Stimulated activated memory B cell treated with anti-CD40 and anti-IgM and Interleukin-4, amounts not matched to agents 10 μg/mL and 1 μg/mL and 100 μg/mL, for 72 hours (primary cell): ENCODE measurements at regions not wholly inside any gene's neighbourhood (a gene's known extent, or its start where the extent isn't known, plus 50 kb on each side); places are given as distances from the start of the nearest gene placed in this dataset.

ENCODE experiments used
- ATAC-seq: fragments of 150-1000 bp; cut with Tn5 transposase; 2 replicates; pipeline ENCODE4 v1.10.0; 2021
- H3K27ac Mint-ChIP-seq: one replicate; pipeline ENCODE4 v1.8.0; 2022; ENCODE audit warnings: mild to moderate bottlenecking, mixed read lengths
- H3K27me3 Mint-ChIP-seq: one replicate; pipeline ENCODE4 v1.8.0; 2022; ENCODE audit warnings: mixed read lengths
- H3K36me3 Mint-ChIP-seq: one replicate; pipeline ENCODE4 v1.8.0; 2022; ENCODE audit warnings: mixed read lengths
- H3K4me1 Mint-ChIP-seq: one replicate; pipeline ENCODE4 v1.8.0; 2022; ENCODE audit warnings: mixed read lengths
- H3K4me3 Mint-ChIP-seq: one replicate; pipeline ENCODE4 v1.8.0; 2022; ENCODE audit warnings: mild to moderate bottlenecking, moderate library complexity, mixed read lengths
- H3K9me3 Mint-ChIP-seq: one replicate; pipeline ENCODE4 v1.8.0; 2022; ENCODE audit warnings: mixed read lengths

DNA sequence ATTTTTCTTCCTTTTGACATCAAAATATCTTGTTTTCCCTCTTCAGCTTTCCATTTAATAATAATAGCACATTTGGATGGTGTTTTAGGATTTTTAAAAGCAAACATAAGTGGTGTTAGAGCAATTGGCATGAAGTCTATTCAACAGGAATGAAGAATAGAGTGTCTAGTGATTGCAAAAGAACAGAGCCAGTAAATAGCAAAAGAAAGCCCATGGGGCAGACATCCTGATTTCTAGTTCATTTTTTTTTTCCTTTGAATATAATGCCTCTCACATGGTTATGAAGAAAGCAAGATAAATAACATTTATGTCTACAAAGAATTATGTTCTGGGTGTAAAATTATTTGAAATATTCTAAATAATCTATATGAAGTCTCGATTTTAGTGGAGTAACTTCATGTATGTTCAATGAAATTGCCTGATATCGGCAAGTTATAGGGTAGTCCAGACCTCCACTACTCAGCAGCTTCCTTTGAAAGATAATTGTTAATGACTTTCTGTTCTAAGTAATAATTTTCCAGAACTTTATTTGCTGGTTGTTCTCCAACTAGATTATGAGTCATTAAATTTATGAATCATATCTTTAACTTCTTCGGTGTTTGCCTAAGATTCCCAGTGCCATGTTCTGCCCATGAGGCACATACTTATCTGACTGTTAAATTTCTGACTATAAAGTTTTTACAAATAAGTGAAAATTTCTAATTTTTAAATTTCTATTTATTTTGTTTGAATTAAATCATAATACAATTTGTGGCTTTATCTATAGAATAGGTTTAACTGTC is 587.9 kb downstream of the TLL1 start:
- no peak overlapping the region for H3K4me3 Mint-ChIP-seq
- no peak overlapping the region for H3K27ac Mint-ChIP-seq
- no peaks in the 10 kb centered on the region for H3K9me3 Mint-ChIP-seq
- H3K36me3 Mint-ChIP-seq, result no peaks in the 10 kb centered on the region
- H3K4me1 Mint-ChIP-seq, result no peaks in the 10 kb centered on the region
- no peaks in the 10 kb centered on the region for H3K27me3 Mint-ChIP-seq
- ATAC-seq, result no peak

DNA sequence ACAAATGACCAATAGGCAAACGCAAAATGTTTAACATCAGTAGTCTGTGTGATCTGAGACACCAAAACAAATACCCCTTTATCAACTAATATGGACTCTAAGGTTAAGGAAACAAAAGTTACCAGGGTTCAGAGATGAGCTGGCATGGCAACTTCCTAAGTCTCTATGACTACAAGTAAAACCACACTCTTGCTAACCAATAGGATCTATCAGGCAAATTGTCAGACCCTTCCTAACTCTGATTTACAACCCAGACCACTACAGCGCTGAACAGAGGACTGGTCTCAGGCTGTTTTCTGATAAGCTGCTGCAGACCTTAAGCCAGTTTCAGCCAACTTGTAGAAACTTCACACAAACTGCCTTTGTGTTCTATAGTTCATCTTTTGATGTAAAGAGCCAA is 608.0 kb downstream of the TLL1 start:
- Mint-ChIP-seq H3K4me3 (no peak overlapping the region), H3K9me3 (peaks cover 3% of the 10 kb centered on the region), H3K27ac (no peak overlapping the region), H3K4me1 (no peaks in the 10 kb centered on the region), H3K27me3 (no peaks in the 10 kb centered on the region), H3K36me3 (no peaks in the 10 kb centered on the region)
- ATAC-seq, result no peak

DNA sequence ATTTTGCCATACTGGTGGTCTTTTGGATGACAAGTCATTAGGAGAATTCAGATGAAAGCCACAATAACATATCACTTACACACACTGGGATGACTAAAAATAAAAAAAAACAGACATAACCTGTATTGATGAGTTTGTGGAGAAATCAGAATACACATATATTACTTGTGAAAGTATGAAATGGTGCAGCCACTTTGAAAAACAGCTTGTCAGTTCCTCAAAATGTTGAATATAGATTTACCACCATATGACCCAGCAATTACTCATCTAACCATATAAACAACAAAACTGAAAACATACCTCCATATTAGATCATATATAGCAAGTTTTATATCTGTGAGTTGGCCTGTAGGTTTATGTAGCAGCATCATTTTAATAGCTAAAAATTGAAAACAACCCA is 608.7 kb downstream of the TLL1 start:
- Mint-ChIP-seq H3K9me3 (peaks cover 3% of the 10 kb centered on the region), H3K27ac (no peak overlapping the region), H3K4me3 (no peak overlapping the region), H3K36me3 (no peaks in the 10 kb centered on the region), H3K27me3 (no peaks in the 10 kb centered on the region), H3K4me1 (no peaks in the 10 kb centered on the region)
- ATAC-seq, result no peak

DNA sequence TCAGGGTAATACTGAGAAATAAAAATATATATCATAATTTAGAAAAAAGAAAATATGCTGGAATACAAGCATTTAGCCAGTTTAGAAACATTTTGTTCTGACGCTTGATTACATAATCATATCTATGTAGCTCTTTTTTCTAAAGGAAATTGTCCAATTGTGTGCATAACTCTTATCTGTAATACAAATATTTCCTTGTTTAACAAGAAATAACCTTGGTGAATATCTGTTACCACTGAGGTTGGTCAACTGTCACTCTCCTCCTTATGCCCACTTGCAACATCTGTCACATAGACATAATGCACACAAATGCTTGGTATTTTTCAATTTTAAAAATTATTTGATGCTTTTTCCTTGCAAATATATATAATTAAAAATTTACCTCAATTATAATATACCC is 609.7 kb downstream of the TLL1 start:
- no peaks in the 10 kb centered on the region for H3K36me3 Mint-ChIP-seq
- H3K27ac Mint-ChIP-seq, result no peak overlapping the region
- peaks cover 3% of the 10 kb centered on the region for H3K9me3 Mint-ChIP-seq
- H3K4me3 Mint-ChIP-seq, result no peak overlapping the region
- no peak for ATAC-seq
- H3K4me1 Mint-ChIP-seq, result no peaks in the 10 kb centered on the region
- H3K27me3 Mint-ChIP-seq, result no peaks in the 10 kb centered on the region

DNA sequence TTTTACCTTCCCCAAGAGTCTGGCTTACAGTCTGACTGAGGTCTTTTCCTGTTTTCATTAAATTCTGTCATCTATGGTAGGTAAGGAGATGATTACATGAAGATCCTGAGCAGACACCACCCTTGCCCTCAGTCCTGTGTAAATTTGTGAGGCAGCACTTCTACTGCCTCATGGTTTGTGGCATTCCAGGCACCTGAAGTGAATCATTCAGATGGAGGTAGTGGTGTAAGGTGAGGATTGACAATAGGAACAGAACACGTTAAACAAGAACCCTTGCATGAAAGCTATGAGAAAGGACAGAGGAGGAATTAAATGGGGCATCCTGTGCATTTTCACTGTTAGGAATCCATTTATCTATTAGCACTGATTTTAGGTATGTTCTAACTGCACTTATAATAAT is 618.6 kb downstream of the TLL1 start:
- no peaks in the 10 kb centered on the region for H3K9me3 Mint-ChIP-seq
- no peaks in the 10 kb centered on the region for H3K4me1 Mint-ChIP-seq
- H3K4me3 Mint-ChIP-seq, result no peak overlapping the region
- no peak for ATAC-seq
- H3K27me3 Mint-ChIP-seq, result no peaks in the 10 kb centered on the region
- no peak overlapping the region for H3K27ac Mint-ChIP-seq
- H3K36me3 Mint-ChIP-seq, result no peaks in the 10 kb centered on the region

DNA sequence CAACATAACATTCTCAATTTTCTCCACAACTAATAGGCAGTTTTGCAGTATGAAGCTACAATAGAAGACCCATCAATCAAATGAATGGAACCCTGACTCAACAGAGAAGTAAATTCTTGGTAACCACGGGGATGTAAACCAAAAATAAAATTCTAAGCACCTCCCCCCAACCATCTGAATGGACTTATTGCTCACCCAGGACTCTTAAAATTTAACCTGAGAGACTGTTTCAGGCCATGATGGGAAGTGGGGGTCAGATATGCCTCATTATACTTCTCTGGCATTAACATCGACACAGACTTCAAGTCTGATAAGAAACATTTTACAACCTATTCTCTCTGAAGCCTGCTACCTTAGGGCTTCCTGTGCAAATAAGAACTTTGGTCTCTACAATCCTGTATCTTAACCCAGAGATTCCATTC is 620.9 kb downstream of the TLL1 start:
- Mint-ChIP-seq H3K36me3 (no peaks in the 10 kb centered on the region), H3K4me1 (no peaks in the 10 kb centered on the region), H3K27me3 (no peaks in the 10 kb centered on the region), H3K27ac (no peak overlapping the region), H3K4me3 (no peak overlapping the region), H3K9me3 (no peaks in the 10 kb centered on the region)
- ATAC-seq, result no peak

DNA sequence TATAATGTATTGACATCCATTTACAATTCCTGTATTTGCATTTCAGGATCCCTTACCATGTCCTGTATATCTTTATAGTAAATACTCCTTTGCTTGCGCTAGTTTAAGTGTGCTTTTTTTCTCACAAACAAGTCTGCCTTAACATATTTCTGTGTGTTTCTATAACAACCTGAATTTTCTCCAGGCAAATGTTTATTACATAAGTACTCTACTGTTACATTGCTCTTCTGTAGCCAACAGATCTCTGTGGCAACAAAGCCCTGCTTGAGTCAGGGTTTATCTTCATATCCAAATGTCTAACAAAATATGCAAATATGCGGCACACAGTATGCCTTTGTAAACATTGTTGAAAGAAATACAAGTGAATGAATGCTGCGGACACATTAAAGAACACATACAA is 625.5 kb downstream of the TLL1 start:
- no peak overlapping the region for H3K4me3 Mint-ChIP-seq
- no peaks in the 10 kb centered on the region for H3K4me1 Mint-ChIP-seq
- H3K9me3 Mint-ChIP-seq, result peaks cover 10% of the 10 kb centered on the region
- no peaks in the 10 kb centered on the region for H3K36me3 Mint-ChIP-seq
- no peak for ATAC-seq
- H3K27ac Mint-ChIP-seq, result no peak overlapping the region
- no peaks in the 10 kb centered on the region for H3K27me3 Mint-ChIP-seq

DNA sequence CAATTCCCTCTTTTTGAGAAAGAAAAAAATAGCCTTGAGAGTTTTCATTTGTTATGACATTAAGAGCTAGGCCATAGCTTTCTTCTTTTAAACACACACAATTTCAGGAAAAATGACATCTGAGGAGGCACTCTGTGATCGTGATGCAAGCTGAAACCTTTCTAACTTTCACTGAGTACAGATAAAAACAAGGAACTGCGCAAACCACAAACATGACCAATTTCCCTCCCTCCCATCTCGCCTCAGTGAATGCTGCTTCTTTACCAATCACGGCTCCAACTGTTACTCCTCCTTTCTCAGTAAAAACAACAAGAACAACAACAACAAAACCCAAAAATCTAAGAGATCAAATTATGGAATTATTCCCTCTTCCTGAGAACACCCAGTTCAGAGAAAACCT is 626.8 kb downstream of the TLL1 start:
- Mint-ChIP-seq H3K4me3 (no peak overlapping the region), H3K9me3 (peaks cover 10% of the 10 kb centered on the region), H3K4me1 (no peaks in the 10 kb centered on the region), H3K27me3 (no peaks in the 10 kb centered on the region), H3K27ac (no peak overlapping the region), H3K36me3 (no peaks in the 10 kb centered on the region)
- ATAC-seq, result no peak

DNA sequence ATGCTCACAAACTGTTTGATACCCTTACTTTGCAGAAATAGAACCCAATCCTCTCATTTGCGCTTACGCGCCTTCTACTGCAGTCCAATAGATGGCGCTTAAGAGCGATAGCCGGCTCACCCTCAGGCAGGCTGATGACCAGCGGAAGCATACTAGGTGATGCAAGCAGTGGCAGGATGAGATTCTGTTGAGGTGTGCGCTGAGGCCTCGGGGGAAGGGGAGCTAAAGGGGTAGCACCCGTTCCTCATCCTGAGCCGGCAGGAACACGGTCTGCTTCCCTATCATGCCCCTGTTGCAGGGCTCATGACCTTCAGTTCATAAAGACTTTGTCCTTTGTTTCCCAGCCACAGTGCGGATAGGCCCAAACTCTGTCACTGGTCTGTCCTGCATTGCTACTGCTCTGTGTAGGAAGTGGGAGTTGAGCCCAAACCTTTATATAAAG is 628.9 kb downstream of the TLL1 start:
- Mint-ChIP-seq H3K4me3 (no peak overlapping the region), H3K9me3 (peaks cover 12% of the 10 kb centered on the region), H3K27ac (no peak overlapping the region), H3K27me3 (no peaks in the 10 kb centered on the region), H3K4me1 (no peaks in the 10 kb centered on the region), H3K36me3 (no peaks in the 10 kb centered on the region)
- no peak for ATAC-seq

DNA sequence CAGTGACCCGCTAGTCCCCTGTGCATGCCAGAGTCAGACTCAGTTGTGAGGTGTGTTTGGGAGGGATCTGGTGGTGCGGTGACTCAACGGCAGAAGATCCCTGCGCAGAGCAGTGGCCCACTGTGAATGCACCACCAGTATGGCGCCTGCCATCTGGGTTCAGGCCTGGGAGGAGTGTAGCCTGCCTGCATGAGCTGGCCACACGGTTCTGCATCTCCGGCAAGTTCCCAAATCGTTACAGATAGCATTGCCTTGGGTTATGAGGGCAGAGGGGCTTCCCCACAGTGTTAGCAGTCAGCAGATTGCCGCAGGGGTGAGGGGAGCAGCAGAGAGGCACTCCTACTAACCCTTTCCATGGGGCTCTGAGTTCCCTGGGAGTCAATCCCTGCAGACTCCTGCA is 629.6 kb downstream of the TLL1 start:
- H3K27me3 Mint-ChIP-seq, result no peaks in the 10 kb centered on the region

DNA sequence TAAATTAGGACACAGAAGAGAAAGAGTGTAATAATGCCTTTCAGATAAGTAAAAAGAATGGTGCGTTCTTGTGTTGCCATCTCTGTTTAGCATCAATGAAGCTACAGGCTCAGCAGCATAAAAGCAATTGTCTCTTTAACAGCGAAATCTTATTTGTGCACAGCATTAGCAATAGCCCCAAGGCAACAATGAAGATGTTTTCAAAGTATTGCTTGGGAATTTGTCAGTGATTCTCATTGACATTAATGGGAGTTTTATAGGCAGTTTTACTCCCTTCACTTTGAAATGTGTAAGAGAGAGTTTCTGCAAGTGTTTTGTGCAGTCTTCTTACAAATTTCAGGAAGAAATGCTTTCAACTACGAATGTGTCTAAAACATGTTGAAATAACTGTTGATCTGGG is 633.0 kb downstream of the TLL1 start:
- H3K4me1 Mint-ChIP-seq, result no peaks in the 10 kb centered on the region
- H3K4me3 Mint-ChIP-seq, result no peak overlapping the region
- H3K36me3 Mint-ChIP-seq, result no peaks in the 10 kb centered on the region
- H3K27ac Mint-ChIP-seq, result no peak overlapping the region
- H3K27me3 Mint-ChIP-seq, result no peaks in the 10 kb centered on the region
- no peak for ATAC-seq
- H3K9me3 Mint-ChIP-seq, result peaks cover 6% of the 10 kb centered on the region

More for the DNA sequence above, 629.6 kb downstream of the TLL1 start:
- Mint-ChIP-seq H3K27ac (no peak overlapping the region), H3K9me3 (peaks cover 13% of the 10 kb centered on the region), H3K36me3 (no peaks in the 10 kb centered on the region), H3K4me3 (no peak overlapping the region), H3K4me1 (no peaks in the 10 kb centered on the region)
- no peak for ATAC-seq

DNA sequence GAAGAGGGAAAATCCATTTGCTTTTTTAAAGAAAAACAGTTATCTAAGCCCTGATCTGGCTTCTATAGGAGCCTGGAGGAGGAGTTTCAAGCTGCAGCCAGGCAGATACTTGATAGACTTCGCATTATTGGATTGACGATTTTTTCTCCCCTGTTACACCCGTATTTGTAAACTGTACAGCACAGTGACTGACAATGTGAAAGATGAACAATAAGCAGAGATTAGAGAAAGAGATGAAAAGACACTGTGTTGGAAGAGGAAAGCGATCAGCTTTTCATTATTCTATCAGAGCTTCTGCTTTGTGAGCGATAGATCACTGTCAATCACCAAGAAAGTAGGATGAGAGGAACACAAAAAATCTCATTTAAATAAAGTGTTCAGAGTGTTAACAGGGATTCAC is 639.2 kb downstream of the TLL1 start:
- no peaks in the 10 kb centered on the region for H3K36me3 Mint-ChIP-seq
- ATAC-seq, result no peak
- H3K27me3 Mint-ChIP-seq, result no peaks in the 10 kb centered on the region
- no peak overlapping the region for H3K4me3 Mint-ChIP-seq
- H3K27ac Mint-ChIP-seq, result no peak overlapping the region
- no peaks in the 10 kb centered on the region for H3K4me1 Mint-ChIP-seq
- H3K9me3 Mint-ChIP-seq, result peaks cover 2% of the 10 kb centered on the region

DNA sequence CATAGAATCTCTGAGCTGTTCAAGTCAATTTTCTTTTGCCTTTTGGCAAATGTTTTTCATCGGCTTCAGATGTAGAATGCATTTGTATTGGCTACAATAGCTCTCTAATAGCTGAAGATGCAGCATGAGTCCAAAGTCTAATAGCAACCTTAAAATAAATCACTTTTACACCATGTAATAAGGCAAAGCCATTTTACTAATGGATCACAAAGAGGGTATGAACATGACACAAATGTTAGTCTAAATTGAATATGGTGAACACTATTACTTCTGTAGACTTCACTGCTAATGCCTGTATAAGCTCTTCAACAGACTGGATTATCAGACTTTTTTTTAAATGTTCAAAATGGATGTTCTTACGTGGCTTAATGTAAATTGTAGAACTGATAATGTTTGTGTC is 645.3 kb downstream of the TLL1 start:
- Mint-ChIP-seq H3K4me3 (no peak overlapping the region), H3K9me3 (peaks cover 7% of the 10 kb centered on the region), H3K36me3 (no peaks in the 10 kb centered on the region), H3K4me1 (no peaks in the 10 kb centered on the region), H3K27me3 (no peaks in the 10 kb centered on the region), H3K27ac (no peak overlapping the region)
- ATAC-seq, result no peak

DNA sequence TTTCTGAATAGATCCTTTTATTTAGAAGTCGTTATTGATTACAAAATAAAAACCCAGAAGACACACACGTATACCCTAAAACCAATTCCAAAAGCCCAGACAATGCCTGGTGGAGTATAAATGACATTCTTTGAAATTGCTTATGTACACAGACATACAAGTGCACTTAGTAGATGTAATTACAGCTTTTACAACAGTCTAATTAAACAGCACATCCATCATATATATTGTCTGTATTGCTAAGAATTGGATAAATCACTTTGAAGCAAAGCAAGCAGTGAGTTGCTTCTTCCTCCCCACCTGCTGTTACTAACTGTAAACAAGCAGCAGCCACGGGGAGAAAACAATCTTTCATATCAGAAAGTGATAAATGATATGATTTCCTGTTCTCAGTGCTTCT is 645.7 kb downstream of the TLL1 start:
- H3K9me3 Mint-ChIP-seq, result peaks cover 7% of the 10 kb centered on the region
- no peaks in the 10 kb centered on the region for H3K27me3 Mint-ChIP-seq
- no peaks in the 10 kb centered on the region for H3K4me1 Mint-ChIP-seq
- ATAC-seq, result no peak
- no peaks in the 10 kb centered on the region for H3K36me3 Mint-ChIP-seq
- H3K27ac Mint-ChIP-seq, result no peak overlapping the region
- H3K4me3 Mint-ChIP-seq, result no peak overlapping the region

DNA sequence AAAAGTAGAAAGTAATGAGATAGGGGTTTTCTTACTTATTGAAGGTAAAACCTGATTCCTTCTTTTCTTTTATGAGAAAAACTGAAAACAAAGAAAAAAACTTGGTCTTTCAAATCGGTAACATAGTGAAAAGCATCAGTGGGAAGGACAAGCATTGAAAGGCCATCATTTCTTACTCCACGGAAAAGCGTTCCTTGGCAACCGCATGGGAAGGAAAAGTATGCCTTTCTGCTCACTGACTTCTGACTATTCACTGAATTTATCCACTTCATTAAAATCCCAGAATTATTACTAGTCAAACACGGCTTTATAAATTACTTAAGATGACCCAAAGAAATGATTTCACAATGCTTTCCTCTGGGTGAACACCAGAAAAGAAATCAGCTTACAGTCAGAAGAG is 646.7 kb downstream of the TLL1 start:
- Mint-ChIP-seq H3K36me3 (no peaks in the 10 kb centered on the region), H3K27ac (no peak overlapping the region), H3K27me3 (no peaks in the 10 kb centered on the region), H3K4me1 (no peaks in the 10 kb centered on the region), H3K4me3 (no peak overlapping the region), H3K9me3 (peaks cover 7% of the 10 kb centered on the region)
- ATAC-seq, result no peak

DNA sequence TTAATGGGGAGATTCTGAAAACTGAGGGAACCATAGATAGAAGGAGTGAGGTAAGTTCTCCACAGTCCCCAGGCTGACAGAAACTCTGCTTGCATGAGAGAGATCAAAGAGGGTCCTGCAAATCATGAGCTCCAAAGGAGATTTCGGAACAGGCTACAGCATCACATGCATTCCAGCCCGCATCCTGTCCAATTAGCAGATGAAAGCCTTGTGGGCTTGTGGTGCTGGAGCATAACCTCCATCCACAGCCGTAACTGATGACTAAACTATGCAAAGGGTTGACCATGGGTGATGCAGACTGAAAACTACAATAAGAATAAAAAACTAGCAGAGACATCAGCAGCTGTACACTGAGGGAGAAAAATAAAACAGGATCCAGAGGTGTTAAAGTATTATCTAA is 654.5 kb downstream of the TLL1 start:
- Mint-ChIP-seq H3K9me3 (peaks cover 3% of the 10 kb centered on the region), H3K27me3 (no peaks in the 10 kb centered on the region), H3K4me3 (no peak overlapping the region), H3K36me3 (no peaks in the 10 kb centered on the region), H3K27ac (no peak overlapping the region), H3K4me1 (no peaks in the 10 kb centered on the region)
- ATAC-seq, result no peak

DNA sequence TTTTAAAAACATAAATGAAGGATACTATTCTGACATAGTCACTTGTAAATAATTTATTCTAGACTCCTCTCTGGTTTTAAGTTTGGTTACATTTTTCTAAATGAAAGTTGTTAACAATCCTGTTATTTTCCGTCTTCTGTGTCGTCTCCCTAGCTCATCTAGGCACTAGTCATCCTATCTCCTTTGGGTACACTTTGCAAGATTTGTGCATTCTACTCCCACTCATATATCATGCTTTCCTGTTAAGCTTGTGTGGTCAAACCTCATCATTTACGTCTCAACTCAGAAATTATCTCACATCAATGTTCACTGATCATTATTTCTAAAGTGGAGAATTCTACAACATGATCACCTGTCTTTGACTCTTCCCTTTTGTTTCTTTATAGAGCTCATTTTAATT is 658.7 kb downstream of the TLL1 start:
- Mint-ChIP-seq H3K4me1 (no peaks in the 10 kb centered on the region), H3K36me3 (no peaks in the 10 kb centered on the region), H3K4me3 (no peak overlapping the region), H3K9me3 (peaks cover 3% of the 10 kb centered on the region), H3K27me3 (no peaks in the 10 kb centered on the region), H3K27ac (no peak overlapping the region)
- no peak for ATAC-seq
